GM12878 (cell line): ENCODE measurements at regions not wholly inside any gene's neighbourhood (a gene's known extent, or its start where the extent isn't known, plus 50 kb on each side); places are given as distances from the start of the nearest gene placed in this dataset.

Experiments used
- ATAC-seq: fragments of 200-7000 bp; cut with Tn5 transposase; 3 replicates; pipeline ENCODE4 v1.9.1; 2020; ENCODE audit warnings: mild to moderate bottlenecking, moderate library complexity
- BruUV-seq: library from RNA; stranded (reverse); fragments of 400-500 nt; replicated peaks from 2 replicates; lab custom pipeline; 2021; lab: Mats Ljungman, UMichigan
- CTCF ChIA-PET: fragments of 300-600 bp; sonication (Branson Sonifier 250); formaldehyde crosslinking; extraction: SDS; loops from one replicate; lab custom pipeline; 2021; ENCODE audit warnings: inconsistent platforms; lab: Yijun Ruan, JAX
- POLR2A ChIA-PET: fragments of 350-600 bp; formaldehyde crosslinking; extraction: SDS; loops from one replicate; lab custom pipeline; 2021; ENCODE audit warnings: inconsistent platforms; lab: Charles Lee
- RAD21 ChIA-PET: fragments of 300-600 bp; sonication (Branson Sonifier 250); formaldehyde crosslinking; loops from one replicate; lab custom pipeline; 2023; ENCODE audit warnings: antibody characterized with exemption; ENCODE audit not compliant: unreplicated experiment; lab: Charles Lee
- SMC1A ChIA-PET: fragments of 300-600 bp; sonication (Branson Sonifier 250); formaldehyde crosslinking; loops from one replicate; lab custom pipeline; 2023; ENCODE audit not compliant: unreplicated experiment, uncharacterized antibody; lab: Charles Lee
- DNase-seq: peaks from one replicate; pipeline ENCODE4 v3.0.0-alpha.2; 2011; ENCODE audit warnings: low read depth, low spot score
- FAIRE-seq: peaks from 3 replicates; lab custom pipeline; 2011; peaks lifted over from hg19 to GRCh38; lab: Jason Lieb, UNC
- H2AFZ ChIP-seq: 2 replicates; pipeline ENCODE4 v1.6.0; 2011; ENCODE audit warnings: low read depth, low read length, control low read depth; ENCODE audit not compliant: control insufficient read depth
- H3K27ac ChIP-seq: 2 replicates; pipeline ENCODE4 v1.5.1; 2011; ENCODE audit warnings: control low read depth; ENCODE audit not compliant: control insufficient read depth, insufficient read depth
- H3K27me3 ChIP-seq, 2 experiments: replicated peaks in 1 of 2; 2 replicates each; pipeline versions ENCODE4 v1.6.0 to v1.6.1; 2011; ENCODE audit warnings: low read length in 1 of 2; ENCODE audit not compliant: control insufficient read depth in 2 of 2, insufficient read depth in 2 of 2
- H3K36me3 ChIP-seq, 2 experiments: 2 replicates each; pipeline ENCODE4 v1.5.1; 2011; ENCODE audit warnings: low read length in 1 of 2; ENCODE audit not compliant: control insufficient read depth in 2 of 2, insufficient read depth in 2 of 2
- H3K4me1 ChIP-seq: 2 replicates; pipeline ENCODE4 v1.6.1; 2011; ENCODE audit warnings: mild to moderate bottlenecking, low read length, moderate library complexity, mixed read lengths; ENCODE audit not compliant: control insufficient read depth, insufficient read depth
- H3K4me2 ChIP-seq: 2 replicates; pipeline ENCODE4 v1.6.0; 2011; ENCODE audit warnings: control low read depth; ENCODE audit not compliant: control insufficient read depth, insufficient read depth
- H3K4me3 ChIP-seq: fragments of 200-600 bp; sonication (generic); 2 replicates; pipeline ENCODE4 v1.5.1; 2016
- H3K79me2 ChIP-seq: 2 replicates; pipeline ENCODE4 v1.6.0; 2011; ENCODE audit warnings: low read length; ENCODE audit not compliant: control insufficient read depth, insufficient read depth
- H3K9ac ChIP-seq: 2 replicates; pipeline ENCODE4 v1.8.0; 2011; ENCODE audit warnings: low read length, control low read depth, mixed read lengths; ENCODE audit not compliant: control insufficient read depth, insufficient read depth
- H3K9me3 ChIP-seq: replicated peaks from 3 replicates; pipeline ENCODE4 v1.5.1; 2011; ENCODE audit warnings: mild to moderate bottlenecking, low read length; ENCODE audit not compliant: control insufficient read depth, insufficient read depth
- H4K20me1 ChIP-seq: 2 replicates; pipeline ENCODE4 v1.6.0; 2011; ENCODE audit not compliant: control insufficient read depth, insufficient read depth
- BCL11A ChIP-seq: IDR thresholded peaks from 2 replicates; pipeline ENCODE4 v1.6.1; 2011; ENCODE audit warnings: low read depth, low read length
- BCL3 ChIP-seq: IDR thresholded peaks from 2 replicates; pipeline ENCODE4 v1.6.1; 2011; ENCODE audit warnings: borderline replicate concordance, low read depth, mild to moderate bottlenecking, moderate library complexity, low read length; ENCODE audit not compliant: insufficient read depth, poor library complexity, severe bottlenecking
- CREB1 ChIP-seq: IDR thresholded peaks from 2 replicates; pipeline ENCODE4 v1.6.1; 2012; ENCODE audit warnings: low read depth, mild to moderate bottlenecking, inconsistent platforms
- GABPA ChIP-seq: IDR thresholded peaks from 2 replicates; pipeline ENCODE4 v1.6.1; 2014; ENCODE audit warnings: antibody characterized with exemption, low read depth, mild to moderate bottlenecking, inconsistent platforms
- KAT2A ChIP-seq: conservative IDR thresholded peaks from 2 replicates; pipeline ENCODE4 v1.6.1; 2011; ENCODE audit warnings: low read depth, low read length; ENCODE audit not compliant: control insufficient read depth
- MXI1 ChIP-seq: fragments of 150-350 bp; IDR thresholded peaks from 2 replicates; pipeline ENCODE4 v1.6.1; 2011; ENCODE audit warnings: low read depth, mild to moderate bottlenecking, inconsistent platforms, low read length, improper control_type of control experiment
- MYC ChIP-seq: IDR thresholded peaks from 2 replicates; pipeline ENCODE4 v1.6.1; 2011; ENCODE audit warnings: mild to moderate bottlenecking, low read length, moderate library complexity, inconsistent platforms; ENCODE audit not compliant: insufficient read depth, insufficient replicate concordance, insufficient read length, severe bottlenecking
- NBN ChIP-seq: fragments of 450-650 bp; IDR thresholded peaks from 2 replicates; pipeline ENCODE4 v1.6.1; 2016
- NFYA ChIP-seq: IDR thresholded peaks from 2 replicates; pipeline ENCODE4 v1.6.1; 2011; ENCODE audit warnings: low read depth, mild to moderate bottlenecking, low read length, improper control_type of control experiment, borderline replicate concordance
- NRF1 ChIP-seq: conservative IDR thresholded peaks from 2 replicates; pipeline ENCODE4 v1.6.1; 2011; ENCODE audit warnings: mild to moderate bottlenecking, low read depth, low read length, improper control_type of control experiment
- PAX5 ChIP-seq: IDR thresholded peaks from 2 replicates; pipeline ENCODE4 v1.6.1; 2011; ENCODE audit warnings: low read depth, low read length, borderline replicate concordance
- RCOR1 ChIP-seq: conservative IDR thresholded peaks from 2 replicates; pipeline ENCODE4 v1.6.1; 2012; ENCODE audit warnings: low read depth, low read length, improper control_type of control experiment
- SP1 ChIP-seq: IDR thresholded peaks from one replicate; pipeline ENCODE4 v1.6.1; 2011; ENCODE audit warnings: low read depth, low read length
- STAT3 ChIP-seq: IDR thresholded peaks from 2 replicates; pipeline ENCODE4 v1.6.1; 2011; ENCODE audit warnings: low read depth, low read length, improper control_type of control experiment
- TAF1 ChIP-seq: IDR thresholded peaks from 2 replicates; pipeline ENCODE4 v1.6.1; 2011; ENCODE audit warnings: mild to moderate bottlenecking, low read depth, low read length, borderline replicate concordance
- TCF12 ChIP-seq: IDR thresholded peaks from 2 replicates; pipeline ENCODE4 v1.6.1; 2011; ENCODE audit warnings: low read depth, mild to moderate bottlenecking, low read length
- ZNF622 ChIP-seq: fragments of 450-650 bp; IDR thresholded peaks from 2 replicates; pipeline ENCODE4 v1.6.1; 2017; ENCODE audit warnings: mild to moderate bottlenecking, inconsistent platforms
- WGBS: methylation state at CpG from one replicate; pipeline ENCODE4 v1.1.6; 2016; ENCODE audit warnings: low lambda C conversion rate; ENCODE audit not compliant: insufficient replicate concordance, insufficient coverage; ENCODE audit errors: missing lambda C conversion rate; 5-methylcytosine and 5-hydroxymethylcytosine counted together
- in situ Hi-C: fragments of 300-500 bp; cut with MboI; formaldehyde crosslinking; loops from 9 replicates; pipeline ENCODE4 v1.14.3; 2018; ENCODE audit warnings: mixed read lengths
- intact Hi-C: fragments of 100-400 bp; cut with micrococcal nuclease; formaldehyde crosslinking; loops from one replicate; pipeline ENCODE4 v1.14.2; 2022; ENCODE audit not compliant: unreplicated experiment

- CTCF ChIA-PET = interaction anchor here (1.1 to 1.5 kb wide), 3 partner anchors 12 to 142 kb away, joined by 3 to 5 read pairs (median 4); no protein-coding TSS in a partner anchor
- H3K9ac ChIP-seq = no peak overlapping the region
- POLR2A ChIA-PET = no interaction called here
- RAD21 ChIA-PET = no interaction called here
- BruUV-seq = no TSS peak
- no peaks in the 10 kb centered on the region for H3K79me2 ChIP-seq
- H3K9me3 ChIP-seq = no peaks in the 10 kb centered on the region; the same call in 2 of the 3 replicates
- in situ Hi-C loops = no loop called here
- TF ChIP-seq STAT3 = no peak
- TF ChIP-seq RCOR1 = no peak
- no peak for TF ChIP-seq NBN
- TF ChIP-seq GABPA = no peak
- no peak for TF ChIP-seq TCF12
- no peak for TF ChIP-seq CREB1
- TF ChIP-seq BCL11A = no peak
- TF ChIP-seq KAT2A = no peak
- H4K20me1 ChIP-seq = no peaks in the 10 kb centered on the region
- SMC1A ChIA-PET = interaction anchor here (1.2 to 1.4 kb wide), 3 partner anchors 8 to 32 kb away, joined by 4 to 5 read pairs (median 4); no protein-coding TSS in a partner anchor
- H3K27me3 ChIP-seq = no peaks in the 10 kb centered on the region
- H3K4me2 ChIP-seq = no peak overlapping the region
- no peak overlapping the region for H3K27ac ChIP-seq
- no peak for DNase-seq
- no peaks in the 10 kb centered on the region for H3K4me1 ChIP-seq
- no peak overlapping the region for H3K4me3 ChIP-seq
- intact Hi-C loops = no loop called here
- no peak for ATAC-seq
- no peak for FAIRE-seq
- H2AFZ ChIP-seq = no peak overlapping the region
- H3K36me3 ChIP-seq = no peaks in the 10 kb centered on the region
- WGBS = 0% methylated on average over 1 of the region's 1 CpG
These were observed 469.8 kb downstream of the BMP2 start for GRCh38 chr20:7237251-7237650.

GRCh38 chr20:7240490-7240889 is 473.0 kb downstream of the BMP2 start:
- intact Hi-C loops = loop anchor here (5.0 kb wide), 1 partner anchor 973 kb away; no protein-coding TSS in a partner anchor
- no peaks in the 10 kb centered on the region for H3K4me1 ChIP-seq
- no peaks in the 10 kb centered on the region for H3K79me2 ChIP-seq
- no peak overlapping the region for H3K4me3 ChIP-seq
- DNase-seq (no peak), ATAC-seq (no peak), FAIRE-seq (no peak)
- CTCF ChIA-PET = interaction anchor here (1.0 kb wide), 1 partner anchor 474 kb away, joined by 5 read pairs; no protein-coding TSS in a partner anchor
- no peak overlapping the region for H3K4me2 ChIP-seq
- 40% methylated on average over 3 of the region's 3 CpGs for WGBS
- no peak overlapping the region for H3K9ac ChIP-seq
- BruUV-seq = no TSS peak
- SMC1A ChIA-PET = interaction anchor here (0.7 to 1.5 kb wide), 3 partner anchors 14 to 502 kb away, joined by 3 to 5 read pairs (median 4); no protein-coding TSS in a partner anchor
- in situ Hi-C loops = no loop called here
- no peaks in the 10 kb centered on the region for H3K9me3 ChIP-seq
- no peak overlapping the region for H2AFZ ChIP-seq
- no peaks in the 10 kb centered on the region for H3K27me3 ChIP-seq
- RAD21 ChIA-PET = no interaction called here
- H4K20me1 ChIP-seq = no peaks in the 10 kb centered on the region
- no peak overlapping the region for H3K27ac ChIP-seq
- no peaks in the 10 kb centered on the region for H3K36me3 ChIP-seq
- POLR2A ChIA-PET = interaction anchor here (0.6 kb wide), 1 partner anchor 605 kb away, joined by 5 read pairs; no protein-coding TSS in a partner anchor
- TF ChIP-seq ZNF622 = no peak
- TF ChIP-seq NFYA = no peak
- TF ChIP-seq MXI1 = no peak
- no peak for TF ChIP-seq TAF1
- no peak for TF ChIP-seq MYC
- no peak for TF ChIP-seq BCL3
- no peak for TF ChIP-seq SP1
- no peak for TF ChIP-seq NRF1
- TF ChIP-seq PAX5 = no peak
